SK-N-SH treated with all-trans-retinoic acid at 6 μM for 48 hours (cell line): ENCODE measurements at regions not wholly inside any gene's neighbourhood (a gene's known extent, or its start where the extent isn't known, plus 50 kb on each side); places are given as distances from the start of the nearest gene placed in this dataset.

ENCODE experiments used
- ATAC-seq: fragments of 200-7000 bp; cut with Tn5 transposase; 3 replicates; pipeline ENCODE4 v1.9.1; 2020; ENCODE audit warnings: mild to moderate bottlenecking, moderate library complexity
- ARNTL ChIP-seq: fragments of 450-650 bp; formaldehyde crosslinking; IDR thresholded peaks from 2 replicates; pipeline ENCODE4 v1.5.0; 2020; ENCODE audit warnings: low read depth, mild to moderate bottlenecking, moderate library complexity, borderline replicate concordance
- BACH2 ChIP-seq: fragments of 250-450 bp; sonication (Bioruptor Pico); IDR thresholded peaks from 2 replicates; pipeline ENCODE4 v1.9.0; 2021; ENCODE audit warnings: mild to moderate bottlenecking, borderline replicate concordance
- CSDC2 ChIP-seq: fragments of 250-450 bp; sonication (Bioruptor Pico); IDR thresholded peaks from 2 replicates; pipeline ENCODE4 v1.5.0; 2020; ENCODE audit warnings: mild to moderate bottlenecking, moderate library complexity
- CSRNP3 ChIP-seq: fragments of 250-450 bp; sonication (Bioruptor Pico); IDR thresholded peaks from 2 replicates; pipeline ENCODE4 v1.5.1; 2021; ENCODE audit warnings: mild to moderate bottlenecking, moderate library complexity
- ESRRG ChIP-seq: fragments of 250-450 bp; sonication (Bioruptor Pico); IDR thresholded peaks from 2 replicates; pipeline ENCODE4 v1.6.1; 2021; ENCODE audit warnings: mild to moderate bottlenecking
- GLIS3 ChIP-seq: fragments of 250-450 bp; sonication (Bioruptor Pico); IDR thresholded peaks from 2 replicates; pipeline ENCODE4 v1.5.0; 2020; ENCODE audit warnings: mild to moderate bottlenecking, moderate library complexity
- ISL1 ChIP-seq: fragments of 250-450 bp; sonication (Bioruptor Pico); IDR thresholded peaks from 2 replicates; pipeline ENCODE4 v2.1.2; 2022; ENCODE audit warnings: mild to moderate bottlenecking, moderate library complexity
- OSR1 ChIP-seq: fragments of 250-450 bp; sonication (Bioruptor Pico); IDR thresholded peaks from 2 replicates; pipeline ENCODE4 v1.8.0; 2022; ENCODE audit warnings: moderate library complexity, mild to moderate bottlenecking, inconsistent platforms
- PATZ1 ChIP-seq: fragments of 250-450 bp; sonication (Bioruptor Pico); IDR thresholded peaks from 2 replicates; pipeline ENCODE4 v1.8.0; 2020; ENCODE audit warnings: mild to moderate bottlenecking, moderate library complexity, borderline replicate concordance
- POU6F1 ChIP-seq: fragments of 250-450 bp; sonication (Bioruptor Pico); IDR thresholded peaks from 2 replicates; pipeline ENCODE4 v1.8.0; 2021; ENCODE audit warnings: low read depth, mild to moderate bottlenecking, moderate library complexity, borderline replicate concordance
- PPARA ChIP-seq: fragments of 250-450 bp; sonication (Bioruptor Pico); IDR thresholded peaks from 2 replicates; pipeline ENCODE4 v1.5.0; 2020; ENCODE audit warnings: mild to moderate bottlenecking, borderline replicate concordance
- RARB ChIP-seq: fragments of 250-450 bp; sonication (Bioruptor Pico); IDR thresholded peaks from 2 replicates; pipeline ENCODE4 v1.8.0; 2021; ENCODE audit warnings: mild to moderate bottlenecking, moderate library complexity
- TCF4 ChIP-seq: fragments of 250-450 bp; sonication (Bioruptor Pico); IDR thresholded peaks from 2 replicates; pipeline ENCODE4 v1.8.0; 2021; ENCODE audit warnings: mild to moderate bottlenecking, moderate library complexity, borderline replicate concordance
- TOX ChIP-seq: fragments of 250-450 bp; sonication (Bioruptor Pico); IDR thresholded peaks from 2 replicates; pipeline ENCODE4 v1.8.0; 2021; ENCODE audit warnings: mild to moderate bottlenecking, moderate library complexity, borderline replicate concordance
- ZC3H10 ChIP-seq: fragments of 250-450 bp; sonication (Bioruptor Pico); IDR thresholded peaks from 2 replicates; pipeline ENCODE4 v1.5.1; 2021; ENCODE audit warnings: mild to moderate bottlenecking, moderate library complexity
- ZFP3 ChIP-seq: fragments of 250-450 bp; sonication (Bioruptor Pico); IDR thresholded peaks from 2 replicates; pipeline ENCODE4 v1.5.0; 2020; ENCODE audit warnings: mild to moderate bottlenecking, moderate library complexity
- ZFP30 ChIP-seq: fragments of 450-650 bp; formaldehyde crosslinking; IDR thresholded peaks from 2 replicates; pipeline ENCODE4 v1.5.0; 2022; ENCODE audit warnings: mild to moderate bottlenecking, moderate library complexity
- ZNF565 ChIP-seq: fragments of 450-650 bp; formaldehyde crosslinking; conservative IDR thresholded peaks from 2 replicates; pipeline ENCODE4 v1.5.0; 2020; ENCODE audit warnings: low read depth, mild to moderate bottlenecking, moderate library complexity
- ZNF70 ChIP-seq: fragments of 450-650 bp; formaldehyde crosslinking; IDR thresholded peaks from 2 replicates; pipeline ENCODE4 v1.5.0; 2020; ENCODE audit warnings: mild to moderate bottlenecking, moderate library complexity
- ZNF8 ChIP-seq: fragments of 450-650 bp; formaldehyde crosslinking; IDR thresholded peaks from 2 replicates; pipeline ENCODE4 v1.5.0; 2020; ENCODE audit warnings: mild to moderate bottlenecking, moderate library complexity
- TF ChIP-seq, protein P1 (sequence below): fragments of 250-450 bp; sonication (Bioruptor Pico); IDR thresholded peaks from 2 replicates; pipeline ENCODE4 v1.5.1; 2020; ENCODE audit warnings: low read depth, mild to moderate bottlenecking, moderate library complexity
- TF ChIP-seq, protein P2 (sequence below): fragments of 250-450 bp; sonication (Bioruptor Pico); IDR thresholded peaks from 2 replicates; pipeline ENCODE4 v1.5.0; 2020; ENCODE audit warnings: mild to moderate bottlenecking, moderate library complexity

GRCh38 chr6:113526553-113526952, 330.6 kb upstream of the MARCKS start:
- TF ChIP-seq, protein P1, sequence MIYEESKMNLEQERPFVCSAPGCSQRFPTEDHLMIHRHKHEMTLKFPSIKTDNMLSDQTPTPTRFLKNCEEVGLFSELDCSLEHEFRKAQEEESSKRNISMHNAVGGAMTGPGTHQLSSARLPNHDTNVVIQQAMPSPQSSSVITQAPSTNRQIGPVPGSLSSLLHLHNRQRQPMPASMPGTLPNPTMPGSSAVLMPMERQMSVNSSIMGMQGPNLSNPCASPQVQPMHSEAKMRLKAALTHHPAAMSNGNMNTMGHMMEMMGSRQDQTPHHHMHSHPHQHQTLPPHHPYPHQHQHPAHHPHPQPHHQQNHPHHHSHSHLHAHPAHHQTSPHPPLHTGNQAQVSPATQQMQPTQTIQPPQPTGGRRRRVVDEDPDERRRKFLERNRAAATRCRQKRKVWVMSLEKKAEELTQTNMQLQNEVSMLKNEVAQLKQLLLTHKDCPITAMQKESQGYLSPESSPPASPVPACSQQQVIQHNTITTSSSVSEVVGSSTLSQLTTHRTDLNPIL (CRISPR knock-in tag), result no peak
- TF ChIP-seq GLIS3 (CRISPR knock-in tag) (no peak), TCF4 (no peak), OSR1 (no peak), CSDC2 (CRISPR knock-in tag) (no peak), ISL1 (no peak), PATZ1 (CRISPR knock-in tag) (no peak), ZNF8 (CRISPR knock-in tag) (no peak), CSRNP3 (CRISPR knock-in tag) (no peak), ZFP3 (CRISPR knock-in tag) (no peak), ZNF70 (no peak), RARB (no peak), PPARA (CRISPR knock-in tag) (no peak), BACH2 (no peak), ZNF565 (CRISPR knock-in tag) (no peak), ZC3H10 (CRISPR knock-in tag) (no peak), ZFP30 (CRISPR knock-in tag) (no peak)
- ATAC-seq, result no peak

- TF ChIP-seq ISL1, result no peak
- no peak for TF ChIP-seq CSDC2 (CRISPR knock-in tag)
- TF ChIP-seq RARB, result no peak
- no peak for TF ChIP-seq CSRNP3 (CRISPR knock-in tag)
- TF ChIP-seq ZNF8 (CRISPR knock-in tag), result no peak
- no peak for TF ChIP-seq ESRRG (CRISPR knock-in tag)
- TF ChIP-seq, protein P2, sequence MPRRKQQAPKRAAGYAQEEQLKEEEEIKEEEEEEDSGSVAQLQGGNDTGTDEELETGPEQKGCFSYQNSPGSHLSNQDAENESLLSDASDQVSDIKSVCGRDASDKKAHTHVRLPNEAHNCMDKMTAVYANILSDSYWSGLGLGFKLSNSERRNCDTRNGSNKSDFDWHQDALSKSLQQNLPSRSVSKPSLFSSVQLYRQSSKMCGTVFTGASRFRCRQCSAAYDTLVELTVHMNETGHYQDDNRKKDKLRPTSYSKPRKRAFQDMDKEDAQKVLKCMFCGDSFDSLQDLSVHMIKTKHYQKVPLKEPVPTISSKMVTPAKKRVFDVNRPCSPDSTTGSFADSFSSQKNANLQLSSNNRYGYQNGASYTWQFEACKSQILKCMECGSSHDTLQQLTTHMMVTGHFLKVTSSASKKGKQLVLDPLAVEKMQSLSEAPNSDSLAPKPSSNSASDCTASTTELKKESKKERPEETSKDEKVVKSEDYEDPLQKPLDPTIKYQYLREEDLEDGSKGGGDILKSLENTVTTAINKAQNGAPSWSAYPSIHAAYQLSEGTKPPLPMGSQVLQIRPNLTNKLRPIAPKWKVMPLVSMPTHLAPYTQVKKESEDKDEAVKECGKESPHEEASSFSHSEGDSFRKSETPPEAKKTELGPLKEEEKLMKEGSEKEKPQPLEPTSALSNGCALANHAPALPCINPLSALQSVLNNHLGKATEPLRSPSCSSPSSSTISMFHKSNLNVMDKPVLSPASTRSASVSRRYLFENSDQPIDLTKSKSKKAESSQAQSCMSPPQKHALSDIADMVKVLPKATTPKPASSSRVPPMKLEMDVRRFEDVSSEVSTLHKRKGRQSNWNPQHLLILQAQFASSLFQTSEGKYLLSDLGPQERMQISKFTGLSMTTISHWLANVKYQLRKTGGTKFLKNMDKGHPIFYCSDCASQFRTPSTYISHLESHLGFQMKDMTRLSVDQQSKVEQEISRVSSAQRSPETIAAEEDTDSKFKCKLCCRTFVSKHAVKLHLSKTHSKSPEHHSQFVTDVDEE (CRISPR knock-in tag), result no peak
- TF ChIP-seq, protein P1 (CRISPR knock-in tag), result no peak
- no peak for TF ChIP-seq ZFP3 (CRISPR knock-in tag)
- TF ChIP-seq OSR1, result no peak
- TF ChIP-seq ARNTL (CRISPR knock-in tag), result no peak
- TF ChIP-seq ZFP30 (CRISPR knock-in tag), result no peak
- no peak for TF ChIP-seq POU6F1
- TF ChIP-seq TOX (CRISPR knock-in tag), result no peak
- no peak for TF ChIP-seq TCF4
- TF ChIP-seq PATZ1 (CRISPR knock-in tag), result no peak
- no peak for TF ChIP-seq PPARA (CRISPR knock-in tag)
- no peak for TF ChIP-seq GLIS3 (CRISPR knock-in tag)
- TF ChIP-seq ZC3H10 (CRISPR knock-in tag), result no peak
- TF ChIP-seq ZNF565 (CRISPR knock-in tag), result no peak
- TF ChIP-seq, all 23 proteins: peak for 0
- ATAC-seq, result no peak
Observed at GRCh38 chr6:113526995-113527394, 330.1 kb upstream of the MARCKS start.
